ENCODE measurements at regions not wholly inside any gene's neighbourhood (a gene's known extent, or its start where the extent isn't known, plus 50 kb on each side); places are given as distances from the start of the nearest gene placed in this dataset.
A peak's percentile ranks its signal among the peaks of the same experiment; 100 is the strongest.
"Not testable (repeated sequence)": the region's sequence is repeated elsewhere in the genome, so short reads cannot be mapped to it uniquely, and the experiment has no call there.

- CTCF ChIA-PET = interaction anchor here (0.6 to 3.2 kb wide), 22 partner anchors 9 to 985 kb away, joined by 3 to 30 read pairs (median 4); partner anchors contain the start of gene PELI2
- POLR2A ChIA-PET = no interaction called here
- H3K4me3 ChIP-seq (ENCODE audit: low read depth, low read length) = no peak overlapping the region
- TF ChIP-seq, protein P1, sequence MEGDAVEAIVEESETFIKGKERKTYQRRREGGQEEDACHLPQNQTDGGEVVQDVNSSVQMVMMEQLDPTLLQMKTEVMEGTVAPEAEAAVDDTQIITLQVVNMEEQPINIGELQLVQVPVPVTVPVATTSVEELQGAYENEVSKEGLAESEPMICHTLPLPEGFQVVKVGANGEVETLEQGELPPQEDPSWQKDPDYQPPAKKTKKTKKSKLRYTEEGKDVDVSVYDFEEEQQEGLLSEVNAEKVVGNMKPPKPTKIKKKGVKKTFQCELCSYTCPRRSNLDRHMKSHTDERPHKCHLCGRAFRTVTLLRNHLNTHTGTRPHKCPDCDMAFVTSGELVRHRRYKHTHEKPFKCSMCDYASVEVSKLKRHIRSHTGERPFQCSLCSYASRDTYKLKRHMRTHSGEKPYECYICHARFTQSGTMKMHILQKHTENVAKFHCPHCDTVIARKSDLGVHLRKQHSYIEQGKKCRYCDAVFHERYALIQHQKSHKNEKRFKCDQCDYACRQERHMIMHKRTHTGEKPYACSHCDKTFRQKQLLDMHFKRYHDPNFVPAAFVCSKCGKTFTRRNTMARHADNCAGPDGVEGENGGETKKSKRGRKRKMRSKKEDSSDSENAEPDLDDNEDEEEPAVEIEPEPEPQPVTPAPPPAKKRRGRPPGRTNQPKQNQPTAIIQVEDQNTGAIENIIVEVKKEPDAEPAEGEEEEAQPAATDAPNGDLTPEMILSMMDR (IDR thresholded peaks at IDR 0.05; ENCODE audit: insufficient read depth, low read length, missing control alignments) = peak; percentile 69
- peak; percentile 31 for DNase-seq (ENCODE audit: low read depth, low spot score)
Measured at GRCh38 chr14:56422703-56423213, 156.8 kb upstream of the TMEM260 start.

DNA sequence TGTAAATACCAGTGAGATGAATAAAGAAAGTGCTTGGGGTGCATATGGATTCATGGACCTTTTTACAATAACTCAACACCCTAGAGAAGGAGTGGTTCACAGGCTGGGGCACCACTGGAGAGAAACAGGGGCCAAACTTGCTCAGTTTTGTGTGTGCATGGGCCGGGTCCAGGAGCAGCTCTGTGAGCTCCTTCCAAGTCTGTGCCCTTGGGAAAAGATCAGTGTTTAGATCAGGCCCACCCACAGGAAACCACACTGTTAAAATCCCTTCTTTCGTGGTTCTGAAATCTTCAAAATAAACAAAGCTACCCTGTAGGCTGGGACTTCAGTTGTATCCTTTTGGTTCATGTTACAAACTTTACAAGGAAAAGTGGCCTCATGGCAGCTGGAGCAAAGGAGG, 156.1 kb upstream of the TMEM260 start:
- CTCF ChIA-PET = interaction anchor here (0.8 to 3.2 kb wide), 11 partner anchors 9 to 718 kb away, joined by 3 to 30 read pairs (median 5); no protein-coding TSS in a partner anchor

GRCh38 chr14:56431013-56431412, 148.6 kb upstream of the TMEM260 start:
- ChIA-PET CTCF (interaction anchor here (0.9 to 3.7 kb wide), 3 partner anchors 11 to 745 kb away, joined by 3 to 13 read pairs (median 4); no protein-coding TSS in a partner anchor), POLR2A (no interaction called here)
- TF ChIP-seq, protein P1 (IDR thresholded peaks at IDR 0.05; ENCODE audit: insufficient read depth, low read length, missing control alignments) = no peak
- no peak for DNase-seq (ENCODE audit: low read depth, low spot score)
- no peak overlapping the region for H3K4me3 ChIP-seq (ENCODE audit: low read depth, low read length)

More for the DNA sequence above, 156.1 kb upstream of the TMEM260 start:
- peak; percentile 5 for DNase-seq (ENCODE audit: low read depth, low spot score)
- TF ChIP-seq, protein P1 (IDR thresholded peaks at IDR 0.05; ENCODE audit: insufficient read depth, low read length, missing control alignments) = no peak
- no peak overlapping the region for H3K4me3 ChIP-seq (ENCODE audit: low read depth, low read length)
- POLR2A ChIA-PET = interaction anchor here (0.6 kb wide), 1 partner anchor 713 kb away, joined by 3 read pairs; no protein-coding TSS in a partner anchor

- no peak for DNase-seq (ENCODE audit: low read depth, low spot score)
- TF ChIP-seq, protein P1 (IDR thresholded peaks at IDR 0.05; ENCODE audit: insufficient read depth, low read length, missing control alignments) = no peak
- H3K4me3 ChIP-seq (ENCODE audit: low read depth, low read length) = no peak overlapping the region
- ChIA-PET POLR2A (no interaction called here), CTCF (interaction anchor here (0.6 kb wide), 1 partner anchor 10 kb away, joined by 3 read pairs; no protein-coding TSS in a partner anchor)
Measured at GRCh38 chr14:56449670-56450213, 129.9 kb upstream of the TMEM260 start.

- POLR2A ChIA-PET = no interaction called here
- H3K4me3 ChIP-seq (ENCODE audit: low read depth, low read length) = no peak overlapping the region
- no peak for DNase-seq (ENCODE audit: low read depth, low spot score)
- TF ChIP-seq, protein P1 (IDR thresholded peaks at IDR 0.05; ENCODE audit: insufficient read depth, low read length, missing control alignments) = no peak
- CTCF ChIA-PET = interaction anchor here (1.1 to 1.2 kb wide), 2 partner anchors 22 to 31 kb away, joined by 3 to 4 read pairs; no protein-coding TSS in a partner anchor
Measured at GRCh38 chr14:56452940-56453339, 126.7 kb upstream of the TMEM260 start.

DNA sequence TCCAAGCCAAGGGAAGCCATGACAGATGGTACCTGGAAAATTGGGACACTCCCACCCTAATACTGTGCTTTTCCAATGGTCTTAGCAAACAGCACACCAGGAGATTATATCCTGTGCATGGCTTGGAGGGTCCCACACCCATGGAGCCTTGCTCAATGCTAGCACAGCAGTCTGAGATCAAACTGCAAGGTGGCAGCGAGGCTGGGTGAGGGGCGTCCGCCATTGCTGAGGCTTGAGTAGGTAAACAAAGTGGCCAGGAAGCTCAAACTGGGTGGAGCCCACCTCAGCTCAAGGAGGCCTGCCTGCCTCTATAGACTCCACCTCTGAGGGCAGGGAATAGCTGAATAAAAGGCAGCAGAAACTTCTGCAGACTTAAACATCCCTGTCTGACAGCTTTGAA, 124.9 kb upstream of the TMEM260 start:
- DNase-seq (ENCODE audit: low read depth, low spot score); POLR2A ChIA-PET; H3K4me3 ChIP-seq (ENCODE audit: low read depth, low read length): not testable (repeated sequence)
- CTCF ChIA-PET = interaction anchor here (1.3 kb wide), 1 partner anchor 753 kb away, joined by 3 read pairs; no protein-coding TSS in a partner anchor

Measured in AG04449 (cell line).